ENCODE measurements at regions not wholly inside any gene's neighbourhood (a gene's known extent, or its start where the extent isn't known, plus 50 kb on each side); places are given as distances from the start of the nearest gene placed in this dataset.

DNA sequence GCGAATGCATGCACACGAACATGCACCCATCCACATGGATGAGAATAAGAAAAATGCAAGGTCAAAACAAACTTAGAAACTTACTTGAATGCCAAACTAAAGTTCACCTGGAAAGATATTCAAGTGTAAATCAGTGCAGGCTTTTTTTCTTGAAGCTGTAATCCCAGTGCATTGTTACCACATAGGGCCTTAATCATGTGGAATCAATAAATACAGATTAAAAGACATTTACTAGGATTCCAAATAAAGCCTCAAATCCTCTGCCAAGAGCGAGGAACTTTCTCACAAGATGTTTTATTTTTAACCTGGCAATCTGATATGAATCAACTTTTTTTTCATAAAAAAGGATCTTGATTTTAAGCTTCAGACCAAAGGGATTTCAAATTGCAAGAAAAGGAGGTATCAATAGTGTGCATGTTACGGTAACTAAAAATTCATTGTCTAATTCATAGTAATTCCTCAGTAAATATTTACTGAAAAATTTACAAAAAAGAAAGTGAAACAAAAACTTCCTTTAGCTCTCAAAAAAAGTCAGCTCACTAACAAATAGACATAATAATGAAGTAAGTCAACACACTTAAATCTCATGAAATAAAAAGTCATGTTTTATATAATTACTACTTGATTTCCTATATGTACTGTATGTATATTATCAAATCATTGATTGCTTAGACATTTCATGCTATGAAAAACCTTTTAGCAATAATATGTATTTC is 978.6 kb downstream of the PLOD2 start:
- no peak overlapping the region for H3K27ac ChIP-seq (ENCODE audit: low read depth, low read length)
- no peak overlapping the region for H2AFZ ChIP-seq (ENCODE audit: low read depth, low read length)
- Mint-ChIP-seq H3K36me3 (ENCODE audit: low read depth, unreplicated experiment) (no peaks in the 10 kb centered on the region), H3K4me3 (ENCODE audit: unreplicated experiment) (no peak overlapping the region), H3K9me3 (ENCODE audit: unreplicated experiment) (no peaks in the 10 kb centered on the region), H3K4me1 (ENCODE audit: low read depth, unreplicated experiment) (no peaks in the 10 kb centered on the region), H3K27me3 (ENCODE audit: low read depth, unreplicated experiment) (no peaks in the 10 kb centered on the region), H3K27ac (ENCODE audit: unreplicated experiment) (no peak overlapping the region)
- no peaks in the 10 kb centered on the region for H4K20me1 ChIP-seq (ENCODE audit: insufficient read depth, low read length)
- no peak overlapping the region for H3K9ac ChIP-seq (ENCODE audit: low read length)
- TF ChIP-seq, protein P1, sequence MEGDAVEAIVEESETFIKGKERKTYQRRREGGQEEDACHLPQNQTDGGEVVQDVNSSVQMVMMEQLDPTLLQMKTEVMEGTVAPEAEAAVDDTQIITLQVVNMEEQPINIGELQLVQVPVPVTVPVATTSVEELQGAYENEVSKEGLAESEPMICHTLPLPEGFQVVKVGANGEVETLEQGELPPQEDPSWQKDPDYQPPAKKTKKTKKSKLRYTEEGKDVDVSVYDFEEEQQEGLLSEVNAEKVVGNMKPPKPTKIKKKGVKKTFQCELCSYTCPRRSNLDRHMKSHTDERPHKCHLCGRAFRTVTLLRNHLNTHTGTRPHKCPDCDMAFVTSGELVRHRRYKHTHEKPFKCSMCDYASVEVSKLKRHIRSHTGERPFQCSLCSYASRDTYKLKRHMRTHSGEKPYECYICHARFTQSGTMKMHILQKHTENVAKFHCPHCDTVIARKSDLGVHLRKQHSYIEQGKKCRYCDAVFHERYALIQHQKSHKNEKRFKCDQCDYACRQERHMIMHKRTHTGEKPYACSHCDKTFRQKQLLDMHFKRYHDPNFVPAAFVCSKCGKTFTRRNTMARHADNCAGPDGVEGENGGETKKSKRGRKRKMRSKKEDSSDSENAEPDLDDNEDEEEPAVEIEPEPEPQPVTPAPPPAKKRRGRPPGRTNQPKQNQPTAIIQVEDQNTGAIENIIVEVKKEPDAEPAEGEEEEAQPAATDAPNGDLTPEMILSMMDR (IDR thresholded peaks at IDR 0.05; ENCODE audit: insufficient read depth, low read depth, low read length): no peak
- TF ChIP-seq EZH2 (IDR thresholded peaks at IDR 0.05; ENCODE audit: insufficient read depth, low read length): no peak
- H3K4me2 ChIP-seq (ENCODE audit: low read length): peak overlapping the region; percentile 13
- DNase-seq (ENCODE audit: low read depth) (no peak), FAIRE-seq (no peak)
- H3K4me1 ChIP-seq (ENCODE audit: insufficient read depth, low read length): no peaks in the 10 kb centered on the region
- no peaks in the 10 kb centered on the region for H3K27me3 ChIP-seq (ENCODE audit: insufficient read depth, low read length)
- H3K36me3 ChIP-seq (ENCODE audit: insufficient read depth, low read length): no peaks in the 10 kb centered on the region
- H3K9me3 ChIP-seq (ENCODE audit: insufficient read depth, low read depth, low read length): no peaks in the 10 kb centered on the region
- H3K79me2 ChIP-seq (ENCODE audit: insufficient read depth, low read length): no peaks in the 10 kb centered on the region
- H3K4me3 ChIP-seq (ENCODE audit: insufficient read depth, low read depth, low read length): no peak overlapping the region

DNA sequence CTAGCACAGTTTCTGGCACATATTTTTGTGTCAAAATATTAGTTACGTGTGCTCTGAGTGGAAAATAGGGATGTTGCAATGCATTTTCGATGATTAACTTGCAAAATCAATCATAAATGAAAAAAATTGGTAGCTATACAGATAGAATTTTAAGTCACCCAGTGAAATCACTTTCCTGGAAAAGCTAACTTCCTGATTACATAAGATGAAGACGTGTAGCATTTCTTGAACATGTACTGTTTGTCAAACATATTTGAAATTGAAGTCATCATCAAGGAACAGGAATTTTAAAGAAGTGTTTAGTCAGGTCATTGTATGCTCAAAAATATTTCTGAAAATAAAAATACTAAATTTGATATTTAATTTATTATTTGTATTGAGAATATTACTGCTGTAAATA is 977.7 kb downstream of the PLOD2 start:
- H3K9ac ChIP-seq (ENCODE audit: low read length): no peak overlapping the region
- no peak overlapping the region for H3K4me3 ChIP-seq (ENCODE audit: insufficient read depth, low read depth, low read length)
- H3K4me1 Mint-ChIP-seq (ENCODE audit: low read depth, unreplicated experiment): no peaks in the 10 kb centered on the region
- DNase-seq (ENCODE audit: low read depth): no peak
- no peaks in the 10 kb centered on the region for H4K20me1 ChIP-seq (ENCODE audit: insufficient read depth, low read length)
- no peaks in the 10 kb centered on the region for H3K9me3 ChIP-seq (ENCODE audit: insufficient read depth, low read depth, low read length)
- no peak for FAIRE-seq
- no peaks in the 10 kb centered on the region for H3K36me3 ChIP-seq (ENCODE audit: insufficient read depth, low read length)
- no peaks in the 10 kb centered on the region for H3K9me3 Mint-ChIP-seq (ENCODE audit: unreplicated experiment)
- no peak overlapping the region for H2AFZ ChIP-seq (ENCODE audit: low read depth, low read length)
- no peak overlapping the region for H3K4me2 ChIP-seq (ENCODE audit: low read length)
- no peak overlapping the region for H3K27ac Mint-ChIP-seq (ENCODE audit: unreplicated experiment)
- H3K27me3 Mint-ChIP-seq (ENCODE audit: low read depth, unreplicated experiment): no peaks in the 10 kb centered on the region
- TF ChIP-seq, protein P1 (IDR thresholded peaks at IDR 0.05; ENCODE audit: insufficient read depth, low read depth, low read length): no peak
- TF ChIP-seq EZH2 (IDR thresholded peaks at IDR 0.05; ENCODE audit: insufficient read depth, low read length): no peak
- no peaks in the 10 kb centered on the region for H3K27me3 ChIP-seq (ENCODE audit: insufficient read depth, low read length)
- no peaks in the 10 kb centered on the region for H3K4me1 ChIP-seq (ENCODE audit: insufficient read depth, low read length)
- no peaks in the 10 kb centered on the region for H3K36me3 Mint-ChIP-seq (ENCODE audit: low read depth, unreplicated experiment)
- no peak overlapping the region for H3K27ac ChIP-seq (ENCODE audit: low read depth, low read length)
- H3K4me3 Mint-ChIP-seq (ENCODE audit: unreplicated experiment): no peak overlapping the region
- no peaks in the 10 kb centered on the region for H3K79me2 ChIP-seq (ENCODE audit: insufficient read depth, low read length)

DNA sequence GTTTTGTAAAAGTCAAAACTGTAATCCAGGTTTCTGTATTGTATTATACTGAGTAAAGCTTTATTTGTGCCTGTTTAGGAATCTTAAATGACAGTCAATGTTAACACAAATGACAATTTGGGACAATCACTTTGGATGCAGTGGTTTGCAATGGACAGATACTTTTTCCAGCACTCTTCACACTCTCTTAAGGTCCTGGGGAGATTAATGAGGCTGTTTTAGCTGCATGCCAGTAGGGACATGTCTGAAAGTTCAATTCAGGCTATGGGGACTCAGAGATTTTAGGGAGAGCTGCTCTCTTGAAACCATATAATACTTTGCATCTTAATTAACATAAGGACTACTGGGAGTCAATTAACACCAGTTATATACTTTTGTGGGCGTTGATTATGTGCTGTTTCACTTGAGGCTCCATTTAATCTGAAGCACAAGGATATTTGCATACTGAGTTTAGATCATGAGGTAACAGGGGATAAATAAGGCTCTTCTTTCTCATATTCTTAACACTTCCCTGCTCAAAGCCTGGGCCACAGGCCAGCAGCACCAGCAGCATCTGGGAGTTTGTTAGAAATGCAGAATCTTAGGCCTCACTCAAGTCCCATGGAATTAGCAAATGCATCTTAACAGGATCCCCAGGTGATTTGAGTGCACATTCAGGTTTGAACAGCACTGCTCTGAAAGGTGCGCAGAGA is 972.8 kb downstream of the PLOD2 start:
- Histone ChIP-seq H3K79me2 (ENCODE audit: insufficient read depth, low read length) (no peaks in the 10 kb centered on the region), H3K36me3 (ENCODE audit: insufficient read depth, low read length) (no peaks in the 10 kb centered on the region), H3K9ac (ENCODE audit: low read length) (no peak overlapping the region), H3K4me1 (ENCODE audit: insufficient read depth, low read length) (no peaks in the 10 kb centered on the region), H4K20me1 (ENCODE audit: insufficient read depth, low read length) (no peaks in the 10 kb centered on the region), H2AFZ (ENCODE audit: low read depth, low read length) (no peak overlapping the region), H3K27ac (ENCODE audit: low read depth, low read length) (no peak overlapping the region), H3K4me2 (ENCODE audit: low read length) (no peak overlapping the region), H3K9me3 (ENCODE audit: insufficient read depth, low read depth, low read length) (no peaks in the 10 kb centered on the region), H3K4me3 (ENCODE audit: insufficient read depth, low read depth, low read length) (no peak overlapping the region), H3K27me3 (ENCODE audit: insufficient read depth, low read length) (no peaks in the 10 kb centered on the region)
- no peak for TF ChIP-seq EZH2 (IDR thresholded peaks at IDR 0.05; ENCODE audit: insufficient read depth, low read length)
- TF ChIP-seq, protein P1 (IDR thresholded peaks at IDR 0.05; ENCODE audit: insufficient read depth, low read depth, low read length): no peak
- H3K36me3 Mint-ChIP-seq (ENCODE audit: low read depth, unreplicated experiment): no peaks in the 10 kb centered on the region
- H3K27ac Mint-ChIP-seq (ENCODE audit: unreplicated experiment): no peak overlapping the region
- FAIRE-seq: no peak
- H3K9me3 Mint-ChIP-seq (ENCODE audit: unreplicated experiment): no peaks in the 10 kb centered on the region
- H3K4me3 Mint-ChIP-seq (ENCODE audit: unreplicated experiment): no peak overlapping the region
- DNase-seq (ENCODE audit: low read depth): no peak
- H3K27me3 Mint-ChIP-seq (ENCODE audit: low read depth, unreplicated experiment): no peaks in the 10 kb centered on the region
- H3K4me1 Mint-ChIP-seq (ENCODE audit: low read depth, unreplicated experiment): no peaks in the 10 kb centered on the region

Measured in astrocyte (in vitro differentiated cells and primary cell).